GM12892 (cell line): ENCODE measurements at regions not wholly inside any gene's neighbourhood (a gene's known extent, or its start where the extent isn't known, plus 50 kb on each side); places are given as distances from the start of the nearest gene placed in this dataset.

Experiments
- POLR2A ChIP-seq: IDR thresholded peaks from 2 replicates; pipeline ENCODE4 v1.6.1; 2011; ENCODE audit warnings: low read depth, low read length, control low read depth
- TAF1 ChIP-seq: IDR thresholded peaks from 2 replicates; pipeline ENCODE4 v1.6.1; 2011; ENCODE audit warnings: low read depth, mild to moderate bottlenecking, control low read depth, low read length, borderline replicate concordance

DNA sequence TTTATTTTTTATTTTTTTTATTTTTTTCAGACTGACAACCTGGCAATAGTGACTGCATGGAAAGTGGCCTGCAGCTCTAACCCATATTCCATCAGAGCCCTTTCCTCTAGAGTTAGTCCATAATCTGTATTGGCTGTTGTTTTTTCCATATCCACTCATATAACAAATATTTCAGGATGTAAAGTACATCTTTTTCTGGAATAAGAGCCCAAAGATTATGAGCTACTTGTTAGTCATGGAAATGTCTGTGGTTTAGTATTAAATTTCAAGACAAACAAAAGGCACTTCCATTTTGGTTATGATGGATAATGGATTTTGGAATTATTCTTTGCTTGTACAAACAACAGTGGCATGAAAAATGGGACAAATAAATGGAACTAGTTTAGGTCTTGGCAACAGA, 296.0 kb upstream of the HS3ST1 start:
- TF ChIP-seq TAF1 (no peak), POLR2A (no peak)
